ENCODE measurements at regions not wholly inside any gene's neighbourhood (a gene's known extent, or its start where the extent isn't known, plus 50 kb on each side); places are given as distances from the start of the nearest gene placed in this dataset.

GRCh38 chr13:78078168-78078567 is 159.5 kb upstream of the EDNRB start:
- no peak for TF ChIP-seq CTCF (IDR thresholded peaks at IDR 0.05)
- TF ChIP-seq POLR2A (IDR thresholded peaks at IDR 0.05), result no peak
